Sigmoid colon (tissue), 4 donors: ENCODE measurements at regions not wholly inside any gene's neighbourhood (a gene's known extent, or its start where the extent isn't known, plus 50 kb on each side); places are given as distances from the start of the nearest gene placed in this dataset.

Experiments
- EP300 ChIP-seq, 4 donors: sonication (generic); formaldehyde crosslinking; IDR thresholded peaks; one replicate each; pipeline ENCODE4 v1.6.1; 2017; ENCODE audit warnings: antibody characterized with exemption in 4 of 4
- POLR2AphosphoS5 ChIP-seq, 4 donors: sonication (generic); formaldehyde crosslinking; IDR thresholded peaks; one replicate each; pipeline ENCODE4 v1.6.1; 2017; ENCODE audit warnings: antibody characterized with exemption in 4 of 4
- TF ChIP-seq, protein P1 (sequence below), 4 experiments: fragments of 450-650 bp in 3 of 4; fragments of 200-600 bp in 1 of 4; IDR thresholded peaks; one replicate each; pipeline ENCODE4 v1.5.1; 2016 to 2019; ENCODE audit warnings: antibody characterized with exemption in 4 of 4, mild to moderate bottlenecking in 3 of 4, moderate library complexity in 2 of 4

DNA sequence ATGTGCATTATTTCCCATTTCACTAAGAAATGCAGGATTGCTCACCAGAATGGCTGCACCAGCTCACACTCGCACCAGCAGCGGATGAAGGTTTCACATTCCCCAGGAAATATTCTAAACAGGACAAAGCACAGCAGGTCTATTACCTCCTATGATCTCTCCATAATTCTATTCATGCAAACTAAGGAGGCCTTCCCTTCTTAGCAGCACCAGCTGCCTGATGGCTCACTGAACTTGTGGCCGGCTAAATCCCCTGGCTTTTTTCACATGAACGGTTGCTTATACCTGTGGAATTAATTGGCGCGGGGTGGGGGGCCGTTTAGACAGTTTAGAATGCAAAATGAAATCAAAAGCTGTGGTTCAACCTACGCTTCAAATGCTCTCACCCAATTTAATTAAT, 73.5 kb upstream of the SRD5A3 start:
- TF ChIP-seq, protein P1, sequence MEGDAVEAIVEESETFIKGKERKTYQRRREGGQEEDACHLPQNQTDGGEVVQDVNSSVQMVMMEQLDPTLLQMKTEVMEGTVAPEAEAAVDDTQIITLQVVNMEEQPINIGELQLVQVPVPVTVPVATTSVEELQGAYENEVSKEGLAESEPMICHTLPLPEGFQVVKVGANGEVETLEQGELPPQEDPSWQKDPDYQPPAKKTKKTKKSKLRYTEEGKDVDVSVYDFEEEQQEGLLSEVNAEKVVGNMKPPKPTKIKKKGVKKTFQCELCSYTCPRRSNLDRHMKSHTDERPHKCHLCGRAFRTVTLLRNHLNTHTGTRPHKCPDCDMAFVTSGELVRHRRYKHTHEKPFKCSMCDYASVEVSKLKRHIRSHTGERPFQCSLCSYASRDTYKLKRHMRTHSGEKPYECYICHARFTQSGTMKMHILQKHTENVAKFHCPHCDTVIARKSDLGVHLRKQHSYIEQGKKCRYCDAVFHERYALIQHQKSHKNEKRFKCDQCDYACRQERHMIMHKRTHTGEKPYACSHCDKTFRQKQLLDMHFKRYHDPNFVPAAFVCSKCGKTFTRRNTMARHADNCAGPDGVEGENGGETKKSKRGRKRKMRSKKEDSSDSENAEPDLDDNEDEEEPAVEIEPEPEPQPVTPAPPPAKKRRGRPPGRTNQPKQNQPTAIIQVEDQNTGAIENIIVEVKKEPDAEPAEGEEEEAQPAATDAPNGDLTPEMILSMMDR (IDR thresholded peaks at IDR 0.05), result no peak
- no peak for TF ChIP-seq POLR2AphosphoS5 (IDR thresholded peaks at IDR 0.05)
- no peak for TF ChIP-seq EP300 (IDR thresholded peaks at IDR 0.05)
